GM12878 (cell line): ENCODE measurements at regions not wholly inside any gene's neighbourhood (a gene's known extent, or its start where the extent isn't known, plus 50 kb on each side); places are given as distances from the start of the nearest gene placed in this dataset.

ENCODE experiments used
- CTCF ChIP-seq, 3 experiments: IDR thresholded peaks in 2 of 3; conservative IDR thresholded peaks in 1 of 3; 2 replicates each; pipeline ENCODE4 v1.5.1; 2011; ENCODE audit warnings: low read depth in 3 of 3, low read length in 3 of 3, mild to moderate bottlenecking in 3 of 3, control low read depth in 2 of 3, moderate library complexity in 2 of 3, inconsistent platforms in 1 of 3, mixed read lengths in 1 of 3; ENCODE audit not compliant: control insufficient read depth in 2 of 3, insufficient read depth in 1 of 3; ENCODE audit errors: extremely low read depth in 1 of 3
- EP300 ChIP-seq, 2 experiments: fragments of 150-350 bp in 1 of 2; IDR thresholded peaks; 2 replicates each; pipeline ENCODE4 v1.6.1; 2011 to 2012; ENCODE audit warnings: low read depth in 2 of 2, low read length in 2 of 2, borderline replicate concordance in 1 of 2, improper control_type of control experiment in 1 of 2, inconsistent platforms in 1 of 2; ENCODE audit not compliant: control insufficient read depth in 1 of 2
- EZH2 ChIP-seq: IDR thresholded peaks from 2 replicates; pipeline ENCODE4 v1.6.1; 2012; ENCODE audit warnings: low read depth, mild to moderate bottlenecking, control low read depth, inconsistent platforms, low read length, borderline replicate concordance; ENCODE audit not compliant: control insufficient read depth
- GABPA ChIP-seq: IDR thresholded peaks from 2 replicates; pipeline ENCODE4 v1.6.1; 2014; ENCODE audit warnings: antibody characterized with exemption, low read depth, mild to moderate bottlenecking, inconsistent platforms
- JUND ChIP-seq: IDR thresholded peaks from 2 replicates; pipeline ENCODE4 v1.6.1; 2012; ENCODE audit warnings: low read depth, mild to moderate bottlenecking, low read length, improper control_type of control experiment, moderate library complexity
- KAT2A ChIP-seq: conservative IDR thresholded peaks from 2 replicates; pipeline ENCODE4 v1.6.1; 2011; ENCODE audit warnings: low read depth, low read length; ENCODE audit not compliant: control insufficient read depth
- POLR2A ChIP-seq: IDR thresholded peaks from 2 replicates; pipeline ENCODE4 v1.6.1; 2011; ENCODE audit warnings: low read depth, mild to moderate bottlenecking, low read length
- POLR2AphosphoS5 ChIP-seq: IDR thresholded peaks from 2 replicates; pipeline ENCODE4 v1.6.1; 2011; ENCODE audit warnings: mild to moderate bottlenecking, low read length, inconsistent platforms
- POU2F2 ChIP-seq: IDR thresholded peaks from 3 replicates; pipeline ENCODE4 v1.6.1; 2011; ENCODE audit warnings: low read depth, mild to moderate bottlenecking, low read length, borderline replicate concordance
- REST ChIP-seq: IDR thresholded peaks from 2 replicates; pipeline ENCODE4 v1.6.1; 2012; ENCODE audit warnings: mild to moderate bottlenecking, low read depth, low read length
- SIN3A ChIP-seq: IDR thresholded peaks from 2 replicates; pipeline ENCODE4 v1.6.1; 2012; ENCODE audit warnings: low read depth, low read length, improper control_type of control experiment
- ZNF274 ChIP-seq: IDR thresholded peaks from one replicate; pipeline ENCODE4 v1.8.0; 2011; ENCODE audit not compliant: insufficient read length, insufficient read depth

- no peak for TF ChIP-seq SIN3A
- TF ChIP-seq ZNF274: no peak
- no peak for TF ChIP-seq POU2F2
- no peak for TF ChIP-seq CTCF (IDR thresholded peaks at IDR 0.05 in 2 of 3, conservative IDR thresholded peaks at IDR 0.05 in 1 of 3; ENCODE audit: control insufficient read depth in 2 of 3, extremely low read depth in 1 of 3, insufficient read depth in 1 of 3, low read depth in 3 of 3, low read length in 3 of 3)
- TF ChIP-seq REST: no peak
- TF ChIP-seq POLR2A: no peak
- TF ChIP-seq GABPA: no peak
- no peak for TF ChIP-seq POLR2AphosphoS5
- no peak for TF ChIP-seq KAT2A
- TF ChIP-seq EP300 (IDR thresholded peaks at IDR 0.05; ENCODE audit: borderline replicate concordance in 1 of 2, control insufficient read depth in 1 of 2, low read depth in 2 of 2, low read length in 2 of 2): no peak
- TF ChIP-seq JUND: no peak
- no peak for TF ChIP-seq EZH2
Measured at GRCh38 chr4:11632483-11632882, 203.8 kb upstream of the HS3ST1 start.
